PFSK-1 (cell line): ENCODE measurements at regions not wholly inside any gene's neighbourhood (a gene's known extent, or its start where the extent isn't known, plus 50 kb on each side); places are given as distances from the start of the nearest gene placed in this dataset.

Experiments used
- FOXP2 ChIP-seq: optimal IDR thresholded peaks from 2 replicates; pipeline ENCODE3; 2011; ENCODE audit warnings: borderline replicate concordance, control low read depth, inconsistent platforms; ENCODE audit not compliant: insufficient read depth; ENCODE audit errors: extremely low read length, extremely low read depth
- POLR2AphosphoS5 ChIP-seq: IDR thresholded peaks from 2 replicates; pipeline ENCODE4 v1.6.1; 2012; ENCODE audit warnings: low read depth, mild to moderate bottlenecking, control low read depth, low read length, moderate library complexity
- SIN3A ChIP-seq: IDR thresholded peaks from 2 replicates; pipeline ENCODE4 v1.6.1; 2012; ENCODE audit warnings: mild to moderate bottlenecking, low read length, moderate library complexity, borderline replicate concordance; ENCODE audit not compliant: insufficient read depth
- TF ChIP-seq, protein P1 (sequence below), 2 experiments: IDR thresholded peaks; 2 replicates each; pipeline versions ENCODE4 v1.6.1 to v1.8.0; 2011 to 2012; ENCODE audit warnings: low read depth in 2 of 2, low read length in 2 of 2, control low read depth in 1 of 2, inconsistent platforms in 1 of 2, mild to moderate bottlenecking in 1 of 2, moderate library complexity in 1 of 2; ENCODE audit not compliant: insufficient read depth in 1 of 2

DNA sequence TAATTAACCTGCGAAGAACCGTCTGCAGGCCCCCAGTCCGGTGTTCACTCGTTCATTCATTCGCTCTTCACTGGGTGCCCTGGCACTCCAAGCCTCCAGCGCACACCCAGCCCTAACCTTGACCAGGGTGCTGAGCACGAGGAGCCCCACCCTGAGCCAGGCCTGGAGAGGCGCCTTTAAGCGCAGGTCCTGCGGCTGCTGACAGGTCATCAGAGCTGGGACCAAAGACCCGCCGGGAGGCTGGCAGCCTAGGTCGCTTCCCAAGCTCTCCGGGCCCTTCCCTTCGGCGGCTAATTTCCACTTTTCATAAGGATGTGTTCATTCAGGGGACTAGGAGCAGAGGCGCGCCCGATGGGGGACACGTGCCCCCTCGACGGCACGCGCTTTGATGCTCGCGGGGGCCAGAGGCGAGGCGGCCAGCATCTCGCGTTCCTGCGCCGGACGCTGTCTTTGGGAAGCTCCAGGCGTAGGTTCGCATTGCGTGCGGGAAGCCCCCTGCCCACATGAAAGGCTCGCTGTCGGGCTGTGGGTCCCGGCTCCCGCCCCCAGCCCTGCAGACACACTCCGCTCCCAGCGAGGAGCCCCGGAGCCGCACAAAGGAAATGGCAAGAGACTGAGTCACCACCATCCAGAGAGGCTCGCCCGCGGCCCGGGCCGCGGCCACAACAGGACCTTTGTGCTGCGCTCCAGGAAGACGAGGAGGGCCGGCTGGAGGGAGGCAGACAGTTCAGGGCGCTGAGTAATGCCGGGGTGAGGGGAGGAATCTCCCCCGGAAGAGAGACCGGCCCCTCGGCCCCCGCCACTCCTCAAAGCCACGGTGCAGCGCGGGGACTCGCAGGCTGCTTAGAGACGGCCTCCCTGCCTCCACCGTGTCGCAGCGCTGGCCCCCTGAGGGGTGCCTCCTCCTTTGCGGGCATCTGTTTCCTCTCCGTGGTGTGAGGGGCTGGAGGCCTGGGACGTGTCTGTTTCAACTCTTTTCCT lies 266.4 kb upstream of the HES1 start:
- no peak for TF ChIP-seq POLR2AphosphoS5
- TF ChIP-seq, protein P1, sequence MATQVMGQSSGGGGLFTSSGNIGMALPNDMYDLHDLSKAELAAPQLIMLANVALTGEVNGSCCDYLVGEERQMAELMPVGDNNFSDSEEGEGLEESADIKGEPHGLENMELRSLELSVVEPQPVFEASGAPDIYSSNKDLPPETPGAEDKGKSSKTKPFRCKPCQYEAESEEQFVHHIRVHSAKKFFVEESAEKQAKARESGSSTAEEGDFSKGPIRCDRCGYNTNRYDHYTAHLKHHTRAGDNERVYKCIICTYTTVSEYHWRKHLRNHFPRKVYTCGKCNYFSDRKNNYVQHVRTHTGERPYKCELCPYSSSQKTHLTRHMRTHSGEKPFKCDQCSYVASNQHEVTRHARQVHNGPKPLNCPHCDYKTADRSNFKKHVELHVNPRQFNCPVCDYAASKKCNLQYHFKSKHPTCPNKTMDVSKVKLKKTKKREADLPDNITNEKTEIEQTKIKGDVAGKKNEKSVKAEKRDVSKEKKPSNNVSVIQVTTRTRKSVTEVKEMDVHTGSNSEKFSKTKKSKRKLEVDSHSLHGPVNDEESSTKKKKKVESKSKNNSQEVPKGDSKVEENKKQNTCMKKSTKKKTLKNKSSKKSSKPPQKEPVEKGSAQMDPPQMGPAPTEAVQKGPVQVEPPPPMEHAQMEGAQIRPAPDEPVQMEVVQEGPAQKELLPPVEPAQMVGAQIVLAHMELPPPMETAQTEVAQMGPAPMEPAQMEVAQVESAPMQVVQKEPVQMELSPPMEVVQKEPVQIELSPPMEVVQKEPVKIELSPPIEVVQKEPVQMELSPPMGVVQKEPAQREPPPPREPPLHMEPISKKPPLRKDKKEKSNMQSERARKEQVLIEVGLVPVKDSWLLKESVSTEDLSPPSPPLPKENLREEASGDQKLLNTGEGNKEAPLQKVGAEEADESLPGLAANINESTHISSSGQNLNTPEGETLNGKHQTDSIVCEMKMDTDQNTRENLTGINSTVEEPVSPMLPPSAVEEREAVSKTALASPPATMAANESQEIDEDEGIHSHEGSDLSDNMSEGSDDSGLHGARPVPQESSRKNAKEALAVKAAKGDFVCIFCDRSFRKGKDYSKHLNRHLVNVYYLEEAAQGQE (IDR thresholded peaks at IDR 0.05; ENCODE audit: insufficient read depth in 1 of 2, low read depth in 2 of 2, low read length in 2 of 2): no peak
- TF ChIP-seq FOXP2: no peak
- TF ChIP-seq SIN3A: no peak
